A673 (cell line): ENCODE measurements at regions not wholly inside any gene's neighbourhood (a gene's known extent, or its start where the extent isn't known, plus 50 kb on each side); places are given as distances from the start of the nearest gene placed in this dataset.

ENCODE experiments used
- EZH2 ChIP-seq: fragments of 200-600 bp; sonication (generic); IDR thresholded peaks from 2 replicates; pipeline ENCODE4 v1.6.1; 2017; ENCODE audit warnings: borderline replicate concordance, low read depth, mild to moderate bottlenecking, mixed read lengths, antibody characterized with exemption, low read length; ENCODE audit not compliant: poor library complexity, severe bottlenecking
- TF ChIP-seq, protein P1 (sequence below): fragments of 300-800, 200-600 bp; sonication (generic); conservative IDR thresholded peaks from 2 replicates; pipeline ENCODE4 v1.5.1; 2017; ENCODE audit warnings: low read depth, mild to moderate bottlenecking, antibody characterized with exemption, low read length, moderate library complexity, mixed read lengths

GRCh38 chr3:194000100-194000499, 135.8 kb upstream of the HES1 start:
- no peak for TF ChIP-seq EZH2
- TF ChIP-seq, protein P1, sequence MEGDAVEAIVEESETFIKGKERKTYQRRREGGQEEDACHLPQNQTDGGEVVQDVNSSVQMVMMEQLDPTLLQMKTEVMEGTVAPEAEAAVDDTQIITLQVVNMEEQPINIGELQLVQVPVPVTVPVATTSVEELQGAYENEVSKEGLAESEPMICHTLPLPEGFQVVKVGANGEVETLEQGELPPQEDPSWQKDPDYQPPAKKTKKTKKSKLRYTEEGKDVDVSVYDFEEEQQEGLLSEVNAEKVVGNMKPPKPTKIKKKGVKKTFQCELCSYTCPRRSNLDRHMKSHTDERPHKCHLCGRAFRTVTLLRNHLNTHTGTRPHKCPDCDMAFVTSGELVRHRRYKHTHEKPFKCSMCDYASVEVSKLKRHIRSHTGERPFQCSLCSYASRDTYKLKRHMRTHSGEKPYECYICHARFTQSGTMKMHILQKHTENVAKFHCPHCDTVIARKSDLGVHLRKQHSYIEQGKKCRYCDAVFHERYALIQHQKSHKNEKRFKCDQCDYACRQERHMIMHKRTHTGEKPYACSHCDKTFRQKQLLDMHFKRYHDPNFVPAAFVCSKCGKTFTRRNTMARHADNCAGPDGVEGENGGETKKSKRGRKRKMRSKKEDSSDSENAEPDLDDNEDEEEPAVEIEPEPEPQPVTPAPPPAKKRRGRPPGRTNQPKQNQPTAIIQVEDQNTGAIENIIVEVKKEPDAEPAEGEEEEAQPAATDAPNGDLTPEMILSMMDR, result no peak
